NCI-H1092 treated with DMSO at 0.1 percent for 48 hours (cell line): ENCODE measurements at regions not wholly inside any gene's neighbourhood (a gene's known extent, or its start where the extent isn't known, plus 50 kb on each side); places are given as distances from the start of the nearest gene placed in this dataset.
A peak's percentile ranks its signal among the peaks of the same experiment; 100 is the strongest.
"Not testable (repeated sequence)": the region's sequence is repeated elsewhere in the genome, so short reads cannot be mapped to it uniquely, and the experiment has no call there.

ENCODE experiments used
- DNase-seq: peaks from one replicate; lab custom pipeline; 2025; lab: John Stamatoyannopoulos, UW

DNA sequence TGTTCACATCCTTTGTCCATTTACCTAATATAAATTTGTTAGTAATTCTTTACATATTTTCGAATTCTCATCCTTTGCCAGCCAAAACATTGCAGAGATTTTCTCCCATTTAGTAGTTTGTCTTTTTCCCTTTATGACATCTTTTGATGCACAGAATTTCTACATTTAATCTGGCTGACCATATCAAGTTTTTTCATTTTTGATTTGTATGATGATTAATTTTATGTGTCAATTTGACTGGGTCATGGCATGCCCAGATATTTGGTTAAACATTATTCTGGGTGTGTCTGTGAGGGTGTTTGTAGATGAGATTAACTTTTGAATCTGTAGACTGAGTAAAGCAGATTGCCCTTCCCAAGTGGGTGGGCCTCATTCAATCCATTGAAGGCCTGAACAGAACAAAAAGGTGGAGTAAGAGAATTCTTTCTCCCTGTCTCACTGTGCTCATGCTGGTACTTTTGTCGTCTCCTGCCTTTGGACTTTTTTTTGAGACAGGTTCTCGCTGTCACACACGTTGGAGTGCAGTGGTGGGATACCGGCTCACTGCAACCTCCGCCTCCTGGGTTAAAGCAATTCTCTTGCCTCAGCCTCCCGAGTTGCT is 72.1 kb upstream of the EPB41L1 start:
- no peak for DNase-seq

DNA sequence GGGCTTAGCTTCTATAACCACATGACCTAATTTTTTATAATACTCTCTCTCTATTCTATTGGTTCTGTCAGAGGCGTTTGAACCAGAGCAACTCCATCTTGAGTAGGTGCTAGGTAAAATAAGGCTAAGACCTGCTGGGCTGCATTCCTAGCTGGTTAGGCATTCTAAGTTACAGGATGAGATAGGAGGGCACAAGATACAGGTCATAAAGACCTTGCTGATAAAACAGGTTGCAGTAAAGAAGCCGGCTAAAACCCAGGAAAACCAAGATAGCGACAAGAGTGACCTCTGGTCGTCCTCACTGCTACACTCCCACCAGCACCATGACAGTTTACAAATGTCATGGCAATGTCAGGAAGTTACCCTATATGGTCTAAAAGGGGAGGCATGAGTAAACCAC is 71.3 kb upstream of the EPB41L1 start:
- not testable (repeated sequence) for DNase-seq

DNA sequence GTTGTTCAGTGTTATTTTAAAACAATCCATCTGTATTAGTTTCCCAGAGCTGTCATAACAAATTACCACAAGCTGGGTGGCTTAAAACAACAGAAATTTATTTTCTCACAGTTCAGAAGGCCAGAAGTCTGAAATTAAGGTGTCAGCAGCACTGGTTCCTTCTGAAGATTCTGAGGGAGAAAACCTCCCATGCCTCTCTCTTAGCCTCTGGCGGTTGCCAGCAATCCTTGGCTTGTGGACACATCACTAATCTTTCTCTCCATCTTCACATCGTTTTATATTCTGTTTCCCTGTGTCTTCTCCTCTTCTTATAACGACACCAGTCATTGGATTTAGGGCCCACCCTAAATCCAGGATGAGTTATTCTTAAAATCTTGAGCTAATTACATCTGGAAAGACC is 70.2 kb upstream of the EPB41L1 start:
- DNase-seq = no peak

DNA sequence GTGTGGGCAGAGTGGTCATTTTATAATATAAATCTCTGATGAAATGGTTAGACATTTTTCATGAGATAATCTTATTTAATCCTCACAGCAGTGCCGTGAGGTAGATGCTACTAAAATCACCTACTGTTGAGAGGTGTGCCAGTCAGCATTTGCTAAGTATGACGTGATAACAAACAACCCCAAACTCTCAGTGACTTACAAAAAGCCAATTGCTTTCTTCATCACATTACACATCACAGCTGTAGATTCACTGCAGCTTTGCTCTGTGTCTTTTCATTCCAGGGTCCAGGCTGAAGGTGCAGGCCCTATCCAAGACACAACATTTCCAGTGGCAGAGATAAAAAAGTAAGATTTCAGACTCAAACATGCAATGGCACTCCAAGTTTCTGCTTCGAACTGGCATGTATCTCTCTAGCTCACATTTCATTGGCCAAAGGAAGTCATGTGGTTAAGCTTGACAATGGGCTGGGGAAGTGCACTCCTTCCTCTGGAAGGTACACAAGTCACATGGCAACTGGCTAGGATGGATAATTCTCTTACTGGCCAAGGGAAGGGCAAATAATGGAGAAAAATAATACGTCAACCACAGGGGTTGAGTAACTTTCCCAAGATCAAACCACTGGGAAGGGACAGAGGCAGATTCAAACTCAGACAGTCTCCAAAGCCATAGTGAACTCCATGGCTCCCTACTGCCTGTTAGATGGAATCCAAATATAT is 69.5 kb upstream of the EPB41L1 start:
- no peak for DNase-seq

- no peak for DNase-seq
These were observed 68.8 kb upstream of the EPB41L1 start for GRCh38 chr20:36085686-36086267.

GRCh38 chr20:36086767-36087166 is 67.8 kb upstream of the EPB41L1 start:
- no peak for DNase-seq

DNA sequence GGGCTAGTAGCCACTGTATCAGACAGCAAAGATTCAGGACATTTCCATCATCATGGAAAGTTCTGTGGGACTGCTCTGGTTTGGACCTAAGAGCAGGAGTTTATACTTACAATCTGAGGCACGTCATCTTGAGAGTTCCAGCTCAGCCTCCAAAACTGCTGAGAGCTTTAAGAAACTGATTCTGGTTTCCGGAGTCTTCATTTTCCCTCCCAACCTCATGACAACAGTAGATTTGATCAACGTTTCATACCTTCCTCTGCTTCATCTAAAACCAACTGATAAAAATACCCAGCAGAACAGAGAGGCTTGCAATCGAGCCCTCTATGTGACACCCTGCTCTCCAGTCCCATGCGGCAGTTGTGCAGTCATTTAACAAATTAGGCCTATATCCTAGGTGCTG is 64.3 kb upstream of the EPB41L1 start:
- no peak for DNase-seq

GRCh38 chr20:36091561-36092397 is 62.8 kb upstream of the EPB41L1 start:
- peak; percentile 24 for DNase-seq

DNA sequence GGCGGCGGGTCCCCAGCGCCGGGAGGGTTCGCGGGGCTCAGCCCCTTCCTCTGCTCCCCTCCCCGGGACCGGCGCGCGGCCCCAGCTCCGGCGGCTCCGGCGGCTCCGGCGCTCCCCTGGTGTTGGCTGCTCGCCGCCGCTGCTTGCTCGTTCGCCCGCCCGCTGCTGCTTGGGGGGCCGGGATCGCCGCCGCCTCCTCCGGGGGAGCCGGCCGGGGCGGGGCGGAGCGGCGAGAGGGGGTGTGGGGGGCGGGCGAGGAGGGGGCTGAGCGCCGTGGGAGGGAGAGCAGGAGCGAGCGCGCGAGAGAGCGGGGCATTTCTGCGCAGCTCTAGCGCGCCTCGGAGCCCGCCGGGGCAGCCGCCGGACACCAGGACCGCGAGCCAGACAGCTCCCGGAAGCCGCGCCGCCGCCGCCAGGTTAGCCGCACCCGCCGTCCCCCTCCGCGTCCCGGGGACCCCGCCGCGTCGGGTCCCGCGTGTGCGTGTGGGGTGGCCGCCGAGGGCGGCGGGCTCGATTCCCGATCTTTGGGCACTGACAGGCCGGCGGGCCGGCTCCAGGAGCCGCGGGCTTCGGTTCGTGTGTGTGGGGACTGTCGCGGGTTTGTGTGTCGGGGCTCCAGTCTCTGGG is 62.0 kb upstream of the EPB41L1 start:
- DNase-seq = peak; percentile 24

DNA sequence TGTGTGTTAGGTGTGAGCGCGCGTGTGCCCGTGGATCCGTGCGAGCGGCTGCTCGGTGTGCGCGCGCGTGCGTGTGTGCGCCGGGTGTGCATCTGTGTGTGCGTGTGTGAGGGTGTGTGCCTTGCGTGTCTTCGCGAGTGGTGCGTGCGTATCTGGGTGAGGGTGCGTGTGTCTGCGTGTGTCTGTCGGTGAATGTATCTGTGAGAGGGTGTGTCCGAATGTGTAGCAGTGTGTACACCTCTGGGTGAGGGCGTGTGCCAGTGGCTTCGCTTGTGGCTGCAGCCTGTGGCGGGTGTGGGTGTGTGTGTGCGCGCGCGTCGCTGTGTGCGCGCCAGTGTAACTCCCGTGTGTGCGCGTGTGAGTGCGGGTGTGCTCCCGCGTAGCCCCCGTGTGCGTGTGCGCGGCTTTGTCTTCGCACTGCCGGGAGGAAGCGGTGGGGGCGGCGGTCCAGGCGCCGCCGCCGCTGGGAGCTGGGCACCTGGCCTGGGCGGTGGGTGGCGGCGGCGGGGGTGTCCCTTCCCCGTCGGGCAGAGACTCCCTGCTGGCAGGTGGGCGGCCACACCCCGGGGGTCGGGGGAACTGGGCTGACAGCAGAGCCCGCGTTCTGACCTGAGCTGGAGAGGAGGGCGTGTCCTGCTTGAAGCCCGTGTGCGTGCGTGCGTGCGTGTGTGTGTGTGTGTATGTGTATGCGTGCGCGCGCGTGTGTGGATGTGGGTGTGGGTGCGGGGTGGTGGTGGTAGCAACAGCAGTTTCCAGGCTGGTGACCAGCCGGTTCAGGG is 61.3 kb upstream of the EPB41L1 start:
- peak; percentile 18 for DNase-seq

GRCh38 chr20:36093804-36094145 is 60.8 kb upstream of the EPB41L1 start:
- DNase-seq = no peak

GRCh38 chr20:36094497-36094896 is 60.0 kb upstream of the EPB41L1 start:
- DNase-seq = no peak

DNA sequence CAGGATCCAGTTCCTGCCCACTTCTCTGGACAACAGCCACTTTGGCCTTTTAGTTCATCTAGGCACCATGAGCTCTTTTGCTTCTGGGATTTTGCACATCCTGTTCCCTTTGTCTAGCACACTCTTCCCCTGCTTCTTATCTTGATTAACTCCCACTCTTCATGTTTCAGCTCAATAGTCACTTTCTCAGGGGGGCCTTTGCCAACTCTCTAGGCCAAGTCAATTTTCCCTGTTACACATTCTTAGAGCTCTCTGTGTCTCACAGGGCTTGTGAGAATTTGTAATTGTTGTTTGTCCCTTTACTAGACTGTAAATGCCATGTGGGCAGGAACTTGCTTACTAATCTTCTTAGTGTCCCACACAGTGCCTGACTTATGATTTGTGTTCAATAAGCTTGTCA is 58.1 kb upstream of the EPB41L1 start:
- no peak for DNase-seq

DNA sequence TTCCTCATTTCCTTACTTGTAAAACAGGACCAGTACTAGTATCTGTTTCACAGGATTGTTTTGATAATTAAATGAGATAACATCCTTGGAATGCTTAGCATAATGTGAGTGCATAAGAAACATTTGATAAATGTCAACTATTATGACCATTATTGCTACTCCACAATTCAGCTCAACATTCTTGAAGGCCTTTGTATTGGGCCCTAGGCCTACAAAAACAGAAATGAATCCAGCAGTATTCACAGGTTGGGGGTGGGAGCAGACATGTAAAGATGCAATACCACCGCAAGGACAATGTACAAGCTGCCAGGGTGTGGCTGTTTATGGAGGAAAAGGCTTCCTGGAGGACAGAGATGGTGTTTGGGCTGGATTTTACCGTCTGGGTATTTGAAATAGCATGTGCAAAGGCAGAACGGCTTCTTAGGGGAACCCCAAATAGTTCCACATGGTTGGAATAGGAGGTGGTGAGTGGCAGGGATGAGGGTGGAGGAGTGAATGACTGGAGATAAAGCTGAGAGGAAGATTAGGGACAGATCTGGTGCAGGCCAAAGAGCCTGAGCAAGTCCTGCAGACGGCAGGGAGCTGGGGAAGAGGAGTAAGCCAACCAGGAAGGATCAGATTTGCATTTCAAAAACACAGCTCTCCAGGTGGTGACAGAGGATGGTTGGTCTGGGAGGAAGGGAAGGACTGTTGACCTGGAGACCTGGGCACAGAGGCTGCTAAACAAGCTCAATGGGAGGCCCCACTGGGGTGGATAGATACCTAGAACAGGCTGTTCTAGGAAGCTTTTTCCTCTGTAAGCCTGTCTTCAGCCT is 57.0 kb upstream of the EPB41L1 start:
- DNase-seq = no peak

GRCh38 chr20:36098364-36098763 is 56.2 kb upstream of the EPB41L1 start:
- no peak for DNase-seq

- no peak for DNase-seq
These were observed 55.4 kb upstream of the EPB41L1 start for GRCh38 chr20:36099106-36099505.

GRCh38 chr20:36101192-36101591 is 53.3 kb upstream of the EPB41L1 start:
- peak; percentile 51 for DNase-seq

DNA sequence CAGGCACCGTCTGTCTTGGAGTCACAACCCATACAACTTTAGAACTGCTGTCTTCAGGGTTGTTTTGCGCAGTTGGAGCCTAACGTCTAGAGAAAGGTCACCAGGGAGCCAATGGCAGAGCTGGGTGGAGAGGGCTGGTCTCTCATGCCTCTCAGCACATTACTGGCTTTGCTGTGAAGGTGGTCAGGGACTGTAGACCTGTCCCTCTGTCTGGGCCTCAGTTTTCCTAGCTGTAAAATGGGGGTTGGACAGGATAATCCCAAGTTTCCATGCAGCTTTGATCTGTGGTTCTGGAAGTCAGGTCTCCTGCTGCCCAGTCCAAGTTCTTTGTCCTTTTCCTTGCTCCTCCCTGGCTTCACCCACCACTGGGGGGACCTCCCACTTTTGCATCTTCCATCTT is 52.2 kb upstream of the EPB41L1 start:
- DNase-seq = no peak

- no peak for DNase-seq
These were observed 51.5 kb upstream of the EPB41L1 start for GRCh38 chr20:36102809-36103596.

DNA sequence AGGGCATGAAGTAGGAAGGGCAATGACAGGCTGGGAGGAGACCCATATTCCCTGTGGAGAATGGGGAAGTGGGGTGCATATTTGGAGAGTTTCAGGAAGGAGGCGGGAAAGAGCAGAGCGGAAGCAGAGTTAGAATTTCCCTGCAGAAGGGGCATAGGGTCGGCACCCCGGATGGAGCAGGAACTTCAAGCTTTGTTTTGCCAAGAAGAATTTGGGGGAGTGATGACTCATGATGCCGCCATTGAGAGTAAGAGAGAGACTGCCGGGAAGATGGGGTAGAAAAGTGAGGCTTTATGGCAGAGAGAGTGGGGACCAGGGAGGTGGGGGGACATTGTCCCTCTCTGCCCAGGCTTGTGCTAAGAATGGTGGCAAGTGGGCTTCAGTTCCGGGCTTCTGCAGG is 50.3 kb upstream of the EPB41L1 start:
- DNase-seq = no peak
